ENCODE measurements at regions not wholly inside any gene's neighbourhood (a gene's known extent, or its start where the extent isn't known, plus 50 kb on each side); places are given as distances from the start of the nearest gene placed in this dataset.

DNA sequence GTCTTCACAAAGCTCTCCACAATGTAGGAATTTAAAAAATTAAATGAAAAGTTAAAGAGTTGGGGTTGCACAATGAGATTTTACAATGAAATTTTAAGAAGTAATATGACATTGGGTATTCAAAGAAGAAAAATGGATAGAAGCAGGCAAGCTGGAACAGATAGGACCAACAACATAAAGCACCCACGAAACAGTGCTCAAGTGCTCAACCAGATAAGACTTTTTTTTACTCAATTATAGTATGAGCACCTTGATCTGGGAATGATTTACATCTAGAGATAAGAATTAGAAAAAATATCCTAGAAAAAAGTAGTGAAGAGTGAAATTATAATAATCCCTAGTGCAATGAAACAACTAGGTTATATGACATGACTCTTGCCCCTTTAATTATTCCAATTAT lies 1670.1 kb upstream of the ACO1 start:
- TF ChIP-seq, protein P1, sequence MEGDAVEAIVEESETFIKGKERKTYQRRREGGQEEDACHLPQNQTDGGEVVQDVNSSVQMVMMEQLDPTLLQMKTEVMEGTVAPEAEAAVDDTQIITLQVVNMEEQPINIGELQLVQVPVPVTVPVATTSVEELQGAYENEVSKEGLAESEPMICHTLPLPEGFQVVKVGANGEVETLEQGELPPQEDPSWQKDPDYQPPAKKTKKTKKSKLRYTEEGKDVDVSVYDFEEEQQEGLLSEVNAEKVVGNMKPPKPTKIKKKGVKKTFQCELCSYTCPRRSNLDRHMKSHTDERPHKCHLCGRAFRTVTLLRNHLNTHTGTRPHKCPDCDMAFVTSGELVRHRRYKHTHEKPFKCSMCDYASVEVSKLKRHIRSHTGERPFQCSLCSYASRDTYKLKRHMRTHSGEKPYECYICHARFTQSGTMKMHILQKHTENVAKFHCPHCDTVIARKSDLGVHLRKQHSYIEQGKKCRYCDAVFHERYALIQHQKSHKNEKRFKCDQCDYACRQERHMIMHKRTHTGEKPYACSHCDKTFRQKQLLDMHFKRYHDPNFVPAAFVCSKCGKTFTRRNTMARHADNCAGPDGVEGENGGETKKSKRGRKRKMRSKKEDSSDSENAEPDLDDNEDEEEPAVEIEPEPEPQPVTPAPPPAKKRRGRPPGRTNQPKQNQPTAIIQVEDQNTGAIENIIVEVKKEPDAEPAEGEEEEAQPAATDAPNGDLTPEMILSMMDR (conservative IDR thresholded peaks at IDR 0.05; ENCODE audit: low read depth, low read length) = no peak
- no peak for DNase-seq (ENCODE audit: low read depth)

DNA sequence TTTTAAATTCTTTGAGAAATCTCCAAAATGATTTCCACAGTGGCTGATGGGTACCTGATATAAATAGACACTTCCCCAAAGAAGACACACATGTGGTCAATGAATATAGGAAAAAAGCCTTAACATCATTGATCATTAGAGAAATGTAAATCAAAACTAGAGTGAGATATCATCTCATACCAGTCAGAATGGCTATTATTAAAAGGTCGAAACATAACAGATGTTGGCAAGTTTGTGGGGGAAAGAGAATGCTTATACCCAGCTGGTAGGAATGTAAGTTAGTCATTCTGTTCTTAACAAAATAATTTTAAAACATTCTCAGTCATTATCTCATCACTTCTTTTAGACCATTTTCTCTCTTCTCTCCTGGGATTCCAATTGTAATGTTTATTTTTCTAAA lies 1666.0 kb upstream of the ACO1 start:
- DNase-seq (ENCODE audit: low read depth) = peak; percentile 10
- H3K4me3 ChIP-seq (ENCODE audit: low read depth, low read length) = no peak overlapping the region
- TF ChIP-seq, protein P1 (conservative IDR thresholded peaks at IDR 0.05; ENCODE audit: low read depth, low read length) = no peak

More for the DNA sequence above, 1670.1 kb upstream of the ACO1 start:
- no peak overlapping the region for H3K4me3 ChIP-seq (ENCODE audit: low read depth, low read length)

DNA sequence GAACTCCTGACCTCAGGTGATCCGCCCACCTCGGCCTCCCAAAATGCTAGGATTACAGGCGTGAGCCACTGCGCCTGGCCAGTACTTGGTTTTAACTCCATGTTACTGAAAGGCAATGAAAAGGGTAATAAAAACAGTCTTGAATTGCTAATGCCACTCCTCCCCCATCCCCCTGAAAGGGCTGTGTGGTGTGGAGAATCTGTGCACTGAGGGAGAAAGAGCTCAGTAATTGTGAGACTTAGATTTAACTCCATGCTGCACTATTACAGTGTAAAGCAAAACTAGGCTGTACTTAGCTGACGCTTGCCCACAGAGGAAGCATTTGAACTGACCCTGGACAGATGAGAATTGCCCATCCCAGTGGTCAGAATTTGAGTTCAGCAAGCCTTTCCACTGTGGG lies 1662.4 kb upstream of the ACO1 start:
- H3K4me3 ChIP-seq (ENCODE audit: low read depth, low read length) = no peak overlapping the region
- TF ChIP-seq, protein P1 (conservative IDR thresholded peaks at IDR 0.05; ENCODE audit: low read depth, low read length) = no peak

DNA sequence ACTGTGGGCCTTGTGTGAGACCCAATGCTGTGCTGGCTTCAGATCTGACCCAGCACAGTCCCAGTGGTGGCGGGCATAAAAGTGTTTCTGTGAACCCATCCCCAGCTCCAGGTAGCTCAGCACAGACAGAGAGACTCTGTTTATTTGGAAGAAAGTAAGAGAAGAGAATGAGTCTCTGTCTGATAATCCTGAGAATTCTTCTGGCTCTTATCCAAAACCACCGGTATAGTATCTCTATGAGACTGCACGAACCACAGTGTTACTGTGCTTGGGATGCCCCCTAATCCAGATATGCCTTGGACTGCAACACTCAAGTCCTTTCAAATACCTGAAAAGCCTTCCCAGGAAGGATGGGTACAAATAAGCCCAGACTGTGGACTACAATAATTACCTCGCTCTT lies 1660.8 kb upstream of the ACO1 start:
- no peak overlapping the region for H3K4me3 ChIP-seq (ENCODE audit: low read depth, low read length)
- TF ChIP-seq, protein P1 (conservative IDR thresholded peaks at IDR 0.05; ENCODE audit: low read depth, low read length) = no peak
- DNase-seq (ENCODE audit: low read depth) = peak; percentile 31

More for the DNA sequence above, 1662.4 kb upstream of the ACO1 start:
- DNase-seq (ENCODE audit: low read depth) = no peak

DNA sequence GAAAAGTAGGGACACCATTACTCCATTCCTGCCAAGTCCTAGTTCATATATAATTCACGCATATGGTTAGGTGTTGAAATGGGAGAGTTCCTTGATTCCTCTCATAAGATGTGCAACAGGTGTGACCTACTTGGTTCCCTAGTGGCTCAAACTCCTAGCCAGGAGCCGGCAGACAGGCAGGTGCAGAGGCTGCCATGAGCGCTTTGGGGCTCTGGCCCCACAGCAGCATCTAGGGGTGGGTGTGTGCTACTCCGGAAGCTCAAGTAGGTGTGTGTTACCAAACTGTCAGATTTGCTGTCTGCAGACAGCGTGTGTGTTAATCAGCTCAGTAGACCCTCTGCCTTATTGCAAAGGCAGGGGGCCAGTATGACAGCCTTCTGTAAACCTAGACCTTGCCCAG lies 1652.4 kb upstream of the ACO1 start:
- DNase-seq (ENCODE audit: low read depth) = no peak
- TF ChIP-seq, protein P1 (conservative IDR thresholded peaks at IDR 0.05; ENCODE audit: low read depth, low read length) = no peak
- H3K4me3 ChIP-seq (ENCODE audit: low read depth, low read length) = no peak overlapping the region

DNA sequence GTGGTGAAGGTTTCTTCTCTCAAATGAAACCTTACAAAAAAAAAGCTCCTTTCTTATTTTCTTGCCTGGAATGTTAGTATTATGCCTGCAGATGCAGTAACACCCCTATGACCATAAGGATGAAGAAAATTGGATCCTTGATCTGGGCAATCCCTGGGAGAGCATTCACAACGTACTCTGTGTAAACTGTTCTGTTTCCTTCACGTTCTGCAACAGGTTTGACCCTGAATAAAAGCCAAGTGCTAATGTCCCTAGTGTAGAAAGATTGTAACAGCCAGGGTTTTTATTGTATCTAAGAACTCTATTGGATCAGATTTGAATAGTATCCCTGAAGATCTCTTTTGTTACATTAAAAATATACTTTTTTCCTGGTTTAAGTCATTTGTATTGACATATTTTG lies 1639.6 kb upstream of the ACO1 start:
- DNase-seq (ENCODE audit: low read depth) = no peak
- TF ChIP-seq, protein P1 (conservative IDR thresholded peaks at IDR 0.05; ENCODE audit: low read depth, low read length) = no peak
- H3K4me3 ChIP-seq (ENCODE audit: low read depth, low read length) = no peak overlapping the region

DNA sequence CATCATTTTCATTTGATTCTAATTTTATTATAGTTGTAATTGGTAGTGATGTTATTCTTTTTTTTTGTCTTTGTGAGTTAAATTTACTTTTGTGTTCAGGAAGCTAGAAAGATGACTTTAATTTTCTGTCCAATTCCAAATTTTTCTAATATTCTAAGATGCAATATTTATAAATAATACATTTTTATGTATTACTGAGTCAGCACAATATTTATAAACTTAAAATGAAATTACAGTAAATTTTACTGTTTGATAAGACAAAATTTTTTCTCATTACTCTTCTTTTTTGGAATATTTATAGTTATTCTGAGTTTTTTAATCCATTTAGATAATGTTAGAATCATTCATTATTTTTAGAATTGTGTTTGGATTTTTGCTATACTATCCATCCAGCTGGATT lies 1637.9 kb upstream of the ACO1 start:
- DNase-seq (ENCODE audit: low read depth) = no peak
- no peak overlapping the region for H3K4me3 ChIP-seq (ENCODE audit: low read depth, low read length)
- TF ChIP-seq, protein P1 (conservative IDR thresholded peaks at IDR 0.05; ENCODE audit: low read depth, low read length) = no peak

Data from choroid plexus epithelial cell (primary cell).